Kidney capillary endothelial cell (primary cell): ENCODE measurements at regions not wholly inside any gene's neighbourhood (a gene's known extent, or its start where the extent isn't known, plus 50 kb on each side); places are given as distances from the start of the nearest gene placed in this dataset.

ENCODE experiments used
- DNase-seq: peaks from one replicate; pipeline ENCODE4 v3.0.0-alpha.2; 2018; ENCODE audit warnings: low spot score

DNA sequence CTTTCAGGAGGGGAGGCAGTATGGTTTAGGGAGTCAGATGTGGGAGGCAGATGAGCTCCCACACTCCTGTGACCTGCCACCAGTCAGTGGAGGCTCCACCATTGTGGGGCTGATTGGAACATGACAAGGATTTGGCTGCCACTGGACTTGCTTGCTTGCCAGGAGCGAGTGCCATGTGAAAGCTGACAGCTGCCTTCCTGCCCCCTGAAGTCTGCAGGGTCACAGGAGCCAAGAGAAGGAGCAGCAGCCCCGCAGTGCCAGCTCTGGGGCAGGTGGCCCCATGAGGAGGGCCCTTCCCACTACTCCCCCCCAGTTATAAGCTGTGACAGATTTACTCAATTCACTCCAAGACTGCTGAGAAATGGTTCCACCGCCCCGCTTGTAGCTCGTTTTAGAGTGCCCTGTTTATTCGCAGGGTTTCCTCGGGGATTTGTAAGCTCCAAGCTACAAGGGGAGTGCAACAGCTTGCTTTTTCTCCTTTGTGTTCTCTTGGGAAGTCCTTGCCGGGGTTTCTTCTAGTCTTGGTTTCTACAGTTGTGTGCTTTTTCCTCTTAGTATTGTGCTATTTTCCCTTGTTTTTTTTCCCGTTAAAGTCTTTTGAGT, 414.3 kb downstream of the MEIS1 start:
- no peak for DNase-seq

DNA sequence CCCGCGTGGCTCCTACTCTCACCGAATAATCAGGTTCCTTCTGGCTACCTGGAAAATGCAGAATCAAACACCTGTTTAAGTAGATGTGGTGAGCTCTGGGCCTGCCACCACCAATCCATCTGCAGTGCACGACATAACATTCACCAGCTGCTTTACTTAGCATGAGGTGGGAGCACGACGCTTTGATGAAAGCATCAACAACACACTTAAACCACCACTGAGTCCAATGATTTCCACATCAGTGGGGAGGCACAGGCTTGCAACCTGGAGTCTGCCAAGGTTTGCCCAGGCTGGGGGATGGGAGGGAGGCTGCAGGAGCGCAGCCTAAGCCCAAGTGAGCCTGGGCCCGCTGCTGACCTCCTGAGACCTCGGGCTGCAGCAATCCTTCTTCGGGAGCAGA, 415.5 kb downstream of the MEIS1 start:
- no peak for DNase-seq

DNA sequence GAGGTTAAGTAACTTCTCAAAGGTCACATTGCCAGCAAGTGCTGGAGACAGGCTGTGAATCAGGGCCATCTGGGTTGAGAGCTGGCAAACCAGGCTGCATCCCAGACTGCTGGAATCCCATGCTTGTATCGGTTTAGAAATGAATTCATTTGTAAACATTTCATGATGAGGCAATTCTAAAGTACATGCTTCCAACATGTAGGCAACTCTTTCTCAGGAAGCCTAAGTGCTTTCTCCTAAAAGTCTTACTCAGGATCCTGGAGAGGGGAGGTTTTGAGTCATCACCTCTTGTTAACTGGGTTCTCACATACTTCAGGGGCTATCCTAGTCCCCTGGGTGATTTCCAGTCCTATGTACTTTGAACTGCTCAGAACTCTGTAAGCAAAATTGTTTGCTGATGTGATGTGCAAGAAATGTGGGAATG, 416.5 kb downstream of the MEIS1 start:
- DNase-seq, result no peak

GRCh38 chr2:66852953-66853352, 418.0 kb downstream of the MEIS1 start:
- DNase-seq, result no peak

- DNase-seq, result no peak
Observed at GRCh38 chr2:66853585-66853984, 418.7 kb downstream of the MEIS1 start.

DNA sequence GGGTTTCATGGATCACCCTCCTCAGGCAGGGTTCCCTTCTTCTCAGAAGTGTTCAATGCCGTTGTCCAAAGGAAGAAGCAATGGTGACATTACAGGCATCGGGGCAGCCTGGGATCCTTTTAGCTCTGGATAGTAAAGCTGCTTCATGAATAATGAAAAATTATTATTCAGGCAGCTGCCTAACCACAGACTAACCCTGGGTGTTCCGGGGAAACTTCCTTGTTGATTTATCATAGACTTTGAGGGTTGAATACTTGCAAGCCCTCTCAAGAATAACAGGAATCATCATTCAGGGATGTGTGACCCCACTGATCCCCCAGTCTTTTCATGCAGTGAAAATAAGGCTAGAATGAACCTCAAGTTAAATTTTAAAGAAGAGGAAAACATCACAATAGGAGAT, 419.4 kb downstream of the MEIS1 start:
- no peak for DNase-seq

DNA sequence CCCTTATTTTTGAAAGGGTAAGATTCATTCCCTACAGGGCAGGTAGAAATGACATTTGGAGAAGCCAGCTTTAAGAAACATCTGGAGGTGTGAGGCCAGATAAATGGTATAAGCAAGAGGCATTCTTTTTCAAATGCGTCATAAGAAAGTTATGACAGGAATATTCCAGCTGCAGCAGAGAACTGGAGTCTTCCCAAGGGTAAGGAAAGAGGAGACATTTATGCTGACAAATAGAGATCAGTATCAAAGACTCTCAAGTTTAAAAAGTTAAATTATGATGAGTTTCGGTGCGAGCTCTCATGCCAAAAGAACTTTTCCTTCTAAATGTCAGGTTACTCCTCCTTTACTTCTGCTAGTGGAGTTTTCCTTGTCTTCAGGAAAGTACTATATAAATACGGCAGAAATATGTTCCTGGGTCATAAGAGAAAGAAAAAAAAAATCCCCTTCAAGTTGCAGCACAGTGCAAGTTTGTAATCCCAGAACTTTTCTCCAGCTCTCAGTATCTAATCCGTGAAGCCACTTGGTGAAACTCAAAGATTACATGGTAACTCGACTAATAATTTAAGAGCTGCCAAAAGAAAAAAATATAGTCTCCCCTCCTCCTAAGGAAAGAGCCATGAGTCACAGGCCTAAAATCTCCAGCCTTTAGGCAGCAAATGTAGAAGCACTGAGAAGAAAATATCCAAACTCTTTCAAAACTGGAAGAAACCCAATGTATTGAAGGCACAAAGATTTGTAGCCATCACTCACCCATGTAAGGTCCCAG, 428.1 kb downstream of the MEIS1 start:
- DNase-seq, result no peak

DNA sequence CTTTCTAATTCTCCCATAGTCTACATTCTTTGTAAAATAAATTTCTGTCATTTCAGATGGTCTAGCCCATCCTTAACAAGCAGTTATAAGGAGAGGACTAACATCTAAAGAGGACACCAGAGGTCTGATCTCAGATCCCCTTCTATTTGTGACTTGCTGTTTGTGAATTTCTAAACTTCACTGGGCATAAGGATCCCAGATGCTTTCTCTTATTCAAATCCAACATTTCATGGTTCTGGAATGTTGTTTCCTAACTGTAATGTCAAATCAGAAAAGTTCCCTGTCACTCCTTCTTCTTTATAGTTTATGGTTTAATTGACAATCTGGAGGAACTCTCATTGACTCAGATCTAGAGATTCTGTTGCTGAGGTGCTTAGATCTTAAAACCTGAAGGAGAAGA, 430.2 kb downstream of the MEIS1 start:
- no peak for DNase-seq

DNA sequence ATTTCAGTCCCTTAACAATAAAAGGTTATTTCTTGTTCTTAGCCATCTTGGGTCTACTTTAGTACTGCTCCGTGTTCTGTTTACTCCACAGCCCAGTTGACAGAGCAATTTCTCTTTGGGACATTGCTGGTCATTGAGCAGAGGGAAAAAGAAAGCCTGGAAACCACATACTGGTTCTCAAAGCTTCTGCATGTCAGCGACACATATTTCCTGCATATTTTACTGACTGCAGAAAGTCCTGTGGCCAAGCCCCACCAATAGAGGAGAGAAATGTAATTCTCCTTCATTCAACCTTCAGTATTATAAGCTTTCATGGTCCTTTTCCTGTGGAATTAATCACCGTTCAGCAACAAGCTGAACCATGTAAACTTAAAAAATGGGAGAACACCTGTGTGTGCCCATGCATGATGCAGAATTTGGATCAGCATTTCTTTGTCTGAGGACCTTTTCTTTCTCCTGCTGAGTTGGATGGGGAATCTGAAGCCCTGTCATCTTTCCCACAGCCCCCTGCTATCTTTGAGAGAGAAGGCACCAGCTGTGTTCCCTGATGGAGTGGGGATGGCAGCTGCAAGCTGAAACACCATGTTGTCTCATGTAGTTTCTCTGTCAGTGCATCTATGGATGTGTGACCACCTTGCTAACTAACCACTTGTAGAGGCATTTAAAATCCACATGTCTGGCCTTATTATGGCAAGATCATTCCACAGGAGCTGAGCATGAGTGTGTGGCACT, 431.6 kb downstream of the MEIS1 start:
- no peak for DNase-seq

GRCh38 chr2:66867063-66867441, 432.1 kb downstream of the MEIS1 start:
- DNase-seq, result no peak

- peak; percentile 30 for DNase-seq
Observed at GRCh38 chr2:66869076-66869475, 434.2 kb downstream of the MEIS1 start.

DNA sequence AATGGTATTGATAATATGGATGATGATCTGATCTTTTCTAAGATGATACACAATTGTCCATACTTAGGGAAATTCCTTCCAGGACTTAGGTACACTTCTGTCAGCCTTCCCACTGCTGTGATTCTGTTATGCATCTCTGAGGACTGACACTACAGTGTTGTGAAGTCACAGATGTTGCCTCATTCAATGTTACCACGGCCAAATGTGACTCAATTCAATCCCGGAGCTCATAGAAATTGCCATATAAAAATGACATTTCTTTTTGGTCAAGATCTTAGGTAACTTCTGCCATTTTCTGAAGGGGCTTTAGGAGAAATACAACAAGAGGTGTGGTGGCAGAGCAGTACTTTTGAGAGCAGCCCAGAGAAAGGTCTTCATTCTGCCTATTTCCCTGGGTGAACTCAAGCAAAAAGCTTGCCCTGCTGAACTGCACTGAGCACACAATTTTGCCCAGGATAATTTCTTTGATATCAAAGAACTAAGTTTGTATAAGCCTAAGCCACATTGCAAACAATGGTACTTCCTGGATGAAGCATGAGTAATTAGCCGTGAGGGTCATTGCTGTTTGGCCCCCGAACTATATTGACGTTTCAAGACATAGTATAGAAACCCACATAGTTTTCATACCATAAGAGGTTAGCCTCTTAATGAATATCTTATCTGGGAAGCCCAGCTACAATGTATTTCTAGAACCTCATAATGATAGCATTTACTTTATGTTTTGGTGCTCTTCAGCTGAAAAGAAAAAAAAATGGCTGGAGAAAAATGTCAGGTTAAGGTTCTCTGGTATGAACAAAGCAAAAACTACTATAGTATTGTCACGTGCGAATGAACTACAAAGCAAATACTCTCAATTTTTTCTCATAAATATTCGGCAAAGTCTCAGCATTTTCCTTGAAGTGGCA, 437.4 kb downstream of the MEIS1 start:
- DNase-seq, result peak; percentile 5

DNA sequence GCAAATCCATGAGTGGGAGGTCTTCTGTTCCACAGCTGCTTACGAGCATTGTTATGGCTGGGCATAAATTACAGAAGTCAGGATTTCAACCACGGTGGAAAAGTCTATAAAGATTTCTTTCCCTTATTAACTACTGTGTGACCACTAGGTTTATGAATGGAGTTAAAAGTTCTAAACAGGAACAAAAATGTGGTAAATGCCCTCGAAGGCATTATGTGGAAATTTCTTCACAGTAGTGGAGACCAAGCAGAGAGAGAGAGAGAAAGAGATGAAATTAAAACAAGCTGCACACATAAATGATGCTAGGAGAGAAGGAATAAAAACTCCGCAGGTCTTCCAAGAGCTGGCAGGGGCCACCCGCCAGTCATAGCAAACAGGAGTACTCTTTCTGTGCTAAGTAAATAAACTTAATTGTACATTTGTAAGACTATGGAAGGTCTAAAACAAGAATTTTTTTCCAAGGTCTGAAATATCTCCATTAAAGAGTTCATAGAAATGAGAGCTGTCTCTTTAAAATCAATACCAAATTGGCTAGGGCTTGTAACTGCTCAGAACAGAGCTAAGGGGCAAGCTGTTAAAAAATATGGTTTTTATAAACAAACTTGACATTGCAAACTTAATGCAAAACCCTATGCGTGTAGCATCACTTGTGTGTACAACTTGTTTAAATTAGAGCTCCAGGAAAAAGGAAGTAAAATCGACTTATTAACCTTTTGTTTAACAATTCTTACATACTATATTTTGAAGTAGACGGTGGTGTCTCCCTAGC, 438.2 kb downstream of the MEIS1 start:
- DNase-seq, result no peak

GRCh38 chr2:66874411-66874810, 439.5 kb downstream of the MEIS1 start:
- DNase-seq, result no peak

- DNase-seq, result no peak
Observed at GRCh38 chr2:66875941-66876462, 441.1 kb downstream of the MEIS1 start.

DNA sequence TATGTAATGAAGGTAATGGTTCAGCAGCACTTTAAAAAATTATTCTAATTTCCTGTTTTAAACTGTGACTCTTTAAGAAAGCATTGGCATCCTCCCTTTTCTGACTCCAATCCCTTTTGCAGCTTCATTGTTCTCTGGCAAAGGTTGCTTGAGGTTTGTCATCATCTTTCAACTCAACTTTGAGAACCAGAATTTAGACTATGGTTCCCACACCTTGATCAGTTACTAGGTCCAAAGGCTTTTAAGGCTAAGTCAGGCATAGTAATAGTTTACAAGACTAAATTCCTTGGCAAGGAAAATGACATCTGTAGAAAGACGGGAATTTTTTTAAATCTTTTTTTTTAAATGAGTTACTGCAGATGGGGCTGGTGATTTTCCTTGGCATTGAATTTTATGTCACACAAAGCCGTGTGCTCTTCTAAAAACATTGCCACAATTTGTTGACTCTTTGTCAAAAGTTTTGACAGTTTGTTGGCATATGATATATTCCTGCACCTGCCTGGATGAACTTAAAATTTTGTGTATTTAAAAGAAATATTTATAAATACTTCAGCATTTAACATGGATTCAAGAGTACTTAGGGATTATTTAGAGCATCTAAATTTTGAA, 451.0 kb downstream of the MEIS1 start:
- DNase-seq, result no peak

- no peak for DNase-seq
Observed at GRCh38 chr2:66888246-66888645, 453.3 kb downstream of the MEIS1 start.

DNA sequence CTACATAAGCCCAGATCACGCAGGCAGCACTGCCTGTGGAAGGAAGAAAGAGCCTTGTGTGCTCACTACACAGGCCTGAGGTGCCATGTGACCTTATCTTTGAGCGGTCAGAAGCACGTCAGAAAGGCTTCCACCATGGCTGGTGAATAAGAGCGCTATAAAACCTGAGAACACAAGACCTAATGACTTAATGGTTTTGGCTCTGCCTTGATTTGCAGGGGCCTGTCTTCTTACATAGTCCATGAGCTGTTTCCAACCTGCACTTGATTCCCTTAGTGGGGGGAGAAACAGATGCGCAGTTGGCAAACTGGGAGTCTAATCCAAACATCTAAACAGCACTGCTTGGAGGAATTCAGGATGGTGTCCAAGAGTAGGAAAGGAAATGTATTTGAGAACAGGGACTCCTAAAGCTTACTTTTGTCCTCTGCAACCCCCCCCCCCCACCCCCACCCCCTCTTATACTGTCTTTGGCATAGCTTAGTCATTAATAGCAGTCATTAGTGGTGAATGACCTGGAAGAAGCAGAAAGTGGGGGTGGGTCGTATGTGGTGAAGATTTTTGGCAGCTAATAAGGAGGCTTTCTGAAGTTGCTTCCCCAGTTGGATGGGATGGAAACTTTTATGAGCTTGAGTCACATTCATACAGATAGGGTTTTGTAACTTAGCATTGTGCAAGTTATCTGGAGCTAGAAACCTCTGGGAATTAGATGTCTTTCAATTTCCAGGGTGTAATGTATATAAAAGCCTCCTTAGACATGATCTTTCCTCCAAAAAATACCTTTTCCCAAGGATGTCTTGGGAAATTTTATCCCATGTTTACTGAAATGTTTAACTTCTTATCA, 454.1 kb downstream of the MEIS1 start:
- no peak for DNase-seq

GRCh38 chr2:66889632-66889882, 454.6 kb downstream of the MEIS1 start:
- DNase-seq, result no peak

GRCh38 chr2:66890166-66890742, 455.3 kb downstream of the MEIS1 start:
- DNase-seq, result no peak
